HUES6 (cell line): ENCODE measurements at regions not wholly inside any gene's neighbourhood (a gene's known extent, or its start where the extent isn't known, plus 50 kb on each side); places are given as distances from the start of the nearest gene placed in this dataset.

Experiments
- H3K27ac ChIP-seq: 2 replicates; pipeline ENCODE4 v1.7.0; 2013; ENCODE audit warnings: low read depth, mild to moderate bottlenecking, low read length, inconsistent platforms
- H3K27me3 ChIP-seq: 2 replicates; pipeline ENCODE4 v1.6.1; 2013; ENCODE audit warnings: low read length; ENCODE audit not compliant: control insufficient read depth, insufficient read depth
- H3K36me3 ChIP-seq: 2 replicates; pipeline ENCODE4 v1.6.1; 2013; ENCODE audit warnings: low read length; ENCODE audit not compliant: control insufficient read depth, insufficient read depth
- H3K4me1 ChIP-seq: 2 replicates; pipeline ENCODE4 v1.6.1; 2013; ENCODE audit warnings: low read length; ENCODE audit not compliant: control insufficient read depth, insufficient read depth
- H3K4me3 ChIP-seq: 2 replicates; pipeline ENCODE4 v1.5.1; 2013; ENCODE audit warnings: low read depth, low read length
- H3K9ac ChIP-seq: one replicate; pipeline ENCODE4 v1.6.1; 2013; ENCODE audit warnings: mild to moderate bottlenecking, low read length
- H3K9me3 ChIP-seq: 2 replicates; pipeline ENCODE4 v1.6.1; 2013; ENCODE audit warnings: low read depth, low read length; ENCODE audit not compliant: control insufficient read depth, insufficient read depth

- Histone ChIP-seq H3K4me1 (no peaks in the 10 kb centered on the region), H3K4me3 (no peak overlapping the region), H3K27ac (no peak overlapping the region), H3K9ac (no peak overlapping the region), H3K27me3 (peaks cover 7% of the 10 kb centered on the region; the same call in 1 of the 2 replicates), H3K9me3 (peaks cover 66% of the 10 kb centered on the region), H3K36me3 (no peaks in the 10 kb centered on the region)
Measured at GRCh38 chr22:47257976-47258375, 495.5 kb downstream of the TBC1D22A start.

- Histone ChIP-seq H3K9me3 (peaks cover 63% of the 10 kb centered on the region), H3K9ac (no peak overlapping the region), H3K4me1 (no peaks in the 10 kb centered on the region), H3K27me3 (peaks cover 7% of the 10 kb centered on the region; the same call in 1 of the 2 replicates), H3K36me3 (no peaks in the 10 kb centered on the region), H3K27ac (no peak overlapping the region), H3K4me3 (no peak overlapping the region)
Measured at GRCh38 chr22:47257566-47257965, 495.1 kb downstream of the TBC1D22A start.

- Histone ChIP-seq H3K4me1 (no peaks in the 10 kb centered on the region), H3K9ac (no peak overlapping the region), H3K27ac (no peak overlapping the region), H3K27me3 (peaks cover 9% of the 10 kb centered on the region; the same call in 1 of the 2 replicates), H3K4me3 (no peak overlapping the region), H3K9me3 (peaks cover 67% of the 10 kb centered on the region), H3K36me3 (no peaks in the 10 kb centered on the region)
Measured at GRCh38 chr22:47251911-47252310, 489.5 kb downstream of the TBC1D22A start.

DNA sequence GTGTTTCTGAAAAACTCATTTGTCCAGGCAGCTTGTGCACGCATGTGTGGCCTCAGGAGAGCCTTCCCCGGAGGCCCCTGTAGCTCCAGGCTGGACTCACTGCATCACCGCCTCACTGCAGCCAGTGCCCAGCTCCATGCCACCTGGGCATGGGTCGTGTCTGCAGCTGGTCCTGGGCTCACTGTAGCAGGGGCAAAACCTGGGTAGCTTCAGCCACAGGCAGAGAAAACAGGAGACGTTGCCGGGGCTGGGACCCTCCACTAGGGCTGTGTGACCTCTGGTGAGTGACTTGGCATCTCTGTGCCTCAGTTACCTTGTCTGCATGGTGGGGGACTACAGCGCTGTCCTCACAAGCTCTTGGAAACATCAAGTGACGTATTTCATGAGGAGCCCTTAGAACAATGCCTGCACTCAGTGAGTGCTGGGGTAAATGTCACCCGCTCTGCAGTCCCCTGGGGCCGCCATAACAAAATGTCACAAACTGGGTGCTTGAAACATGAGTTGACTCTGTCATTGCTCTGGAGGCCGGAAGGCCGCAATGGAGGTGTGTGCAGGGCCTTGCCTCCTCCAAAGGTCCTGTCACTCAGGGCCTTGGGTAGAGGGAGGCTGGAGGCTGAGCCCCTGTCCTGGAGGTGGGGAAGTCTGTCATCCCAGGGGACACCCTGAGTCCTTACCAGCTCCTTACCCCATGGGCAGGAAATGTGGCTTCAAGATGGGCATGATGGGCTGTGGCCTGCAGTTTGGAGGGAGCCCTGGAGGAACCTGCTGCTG, 488.7 kb downstream of the TBC1D22A start:
- H3K36me3 ChIP-seq = no peaks in the 10 kb centered on the region
- no peaks in the 10 kb centered on the region for H3K4me1 ChIP-seq
- H3K27me3 ChIP-seq = peaks cover 3% of the 10 kb centered on the region; the same call in 1 of the 2 replicates
- no peak overlapping the region for H3K4me3 ChIP-seq
- no peak overlapping the region for H3K27ac ChIP-seq
- H3K9me3 ChIP-seq = peaks cover 67% of the 10 kb centered on the region
- no peak overlapping the region for H3K9ac ChIP-seq

DNA sequence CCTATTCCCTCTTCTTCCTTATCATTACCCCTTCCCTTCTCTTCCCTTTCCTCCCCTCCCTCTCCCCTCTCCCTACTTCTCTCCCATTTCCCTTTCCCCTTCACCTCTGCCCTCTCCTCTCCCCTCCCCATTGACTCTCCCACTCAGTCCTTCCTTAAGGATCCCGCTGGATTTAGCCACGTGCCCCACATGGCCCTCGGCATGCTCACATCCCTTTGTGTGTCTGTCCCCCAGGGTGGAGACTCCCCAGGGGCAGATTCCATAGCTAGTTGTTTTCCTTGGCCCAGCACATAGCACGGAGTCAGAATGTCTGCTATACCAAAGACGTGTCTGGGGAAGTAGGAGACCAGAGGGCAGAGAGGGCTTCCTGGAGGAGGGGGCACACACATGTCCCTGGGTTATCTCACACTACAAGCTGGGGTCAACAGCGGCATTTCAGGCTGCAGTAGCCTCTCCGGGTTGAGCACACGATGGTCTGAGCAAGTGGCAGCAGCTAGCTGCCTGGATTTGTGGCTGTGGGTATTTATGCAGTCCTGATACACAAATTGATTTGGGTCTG, 487.0 kb downstream of the TBC1D22A start:
- peaks cover 3% of the 10 kb centered on the region; the same call in 1 of the 2 replicates for H3K27me3 ChIP-seq
- H3K27ac ChIP-seq = no peak overlapping the region

DNA sequence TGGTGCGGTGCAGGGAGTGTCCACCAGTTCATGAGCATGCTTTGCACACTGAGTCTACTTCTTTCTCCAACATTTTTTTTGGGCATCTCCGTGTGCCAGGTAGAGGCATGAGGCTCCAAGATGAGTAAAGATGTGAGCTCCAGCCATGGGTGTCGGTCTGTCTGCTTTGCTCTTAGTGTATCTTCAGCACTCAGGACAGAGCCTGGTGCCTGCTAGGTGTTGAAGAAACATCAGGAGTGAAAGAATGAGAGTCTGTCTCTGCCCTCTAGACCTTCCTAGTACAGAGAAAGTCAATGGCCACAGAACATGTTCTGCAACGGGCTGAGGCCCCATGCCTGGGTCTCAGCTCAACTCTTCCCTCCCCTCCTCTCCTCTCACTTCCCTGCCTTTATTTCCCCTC, 486.5 kb downstream of the TBC1D22A start:
- H3K27me3 ChIP-seq = peaks cover 3% of the 10 kb centered on the region; the same call in 1 of the 2 replicates
- no peaks in the 10 kb centered on the region for H3K36me3 ChIP-seq
- H3K27ac ChIP-seq = no peak overlapping the region
- H3K9me3 ChIP-seq = peaks cover 87% of the 10 kb centered on the region
- no peak overlapping the region for H3K4me3 ChIP-seq
- no peak overlapping the region for H3K9ac ChIP-seq
- no peaks in the 10 kb centered on the region for H3K4me1 ChIP-seq

More for the DNA sequence above, 487.0 kb downstream of the TBC1D22A start:
- Histone ChIP-seq H3K4me3 (no peak overlapping the region), H3K9ac (no peak overlapping the region), H3K36me3 (no peaks in the 10 kb centered on the region), H3K9me3 (peaks cover 84% of the 10 kb centered on the region), H3K4me1 (no peaks in the 10 kb centered on the region)

DNA sequence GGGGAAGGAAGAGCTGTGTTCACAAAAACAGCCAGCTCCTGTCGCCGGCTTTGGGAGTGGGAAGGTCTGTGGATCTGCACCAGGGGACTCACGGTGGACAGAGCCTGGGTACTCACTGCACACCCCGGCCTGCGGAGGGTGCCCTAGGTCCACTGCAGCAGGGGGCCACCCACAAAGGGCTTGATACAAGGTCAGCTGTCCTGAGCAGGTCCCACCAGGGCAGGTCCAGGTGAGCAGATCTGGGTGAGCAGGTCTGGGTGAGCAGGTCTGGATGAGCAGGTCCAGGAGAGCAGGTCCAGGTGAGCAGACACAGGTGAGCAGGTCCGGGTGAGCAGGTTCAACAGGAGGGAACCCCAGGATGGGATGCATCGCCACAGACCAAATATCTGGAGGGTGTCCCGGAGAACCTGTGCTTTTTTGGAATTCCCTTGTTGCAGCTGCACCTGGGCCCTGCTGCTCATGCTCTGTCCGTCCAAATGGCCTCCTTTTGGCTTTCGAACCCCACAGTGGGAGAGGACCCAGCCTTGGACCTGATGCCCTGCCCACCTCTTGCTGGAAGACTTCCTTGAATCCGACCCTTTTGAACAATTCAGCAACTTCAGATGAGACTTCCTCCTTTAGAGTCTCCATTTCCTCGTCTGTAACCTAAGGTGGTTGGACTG, 485.3 kb downstream of the TBC1D22A start:
- Histone ChIP-seq H3K4me1 (no peaks in the 10 kb centered on the region), H3K4me3 (no peak overlapping the region), H3K27ac (no peak overlapping the region), H3K9me3 (peaks cover 81% of the 10 kb centered on the region; the same call in 1 of the 2 replicates), H3K9ac (no peak overlapping the region), H3K27me3 (peaks cover 3% of the 10 kb centered on the region; the same call in 1 of the 2 replicates), H3K36me3 (no peaks in the 10 kb centered on the region)

DNA sequence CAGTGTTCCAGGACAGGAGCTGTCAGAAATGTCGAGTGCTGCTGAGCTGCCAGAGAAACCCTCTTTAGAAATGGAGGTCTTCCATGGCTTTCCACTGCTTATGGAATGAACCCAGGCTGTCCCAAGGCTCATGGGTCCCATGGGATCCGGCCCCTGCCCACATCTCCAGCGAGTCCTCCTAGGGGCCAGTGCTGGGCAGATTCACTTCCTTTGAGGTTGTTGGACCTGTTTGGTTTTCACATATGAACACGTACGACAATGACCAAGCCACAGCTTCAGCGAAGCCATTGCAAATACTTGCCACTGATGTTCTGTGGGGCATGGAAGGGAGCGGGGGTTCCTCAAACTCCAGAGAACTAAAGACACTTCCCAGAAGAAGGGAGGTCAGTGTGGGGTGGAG, 483.3 kb downstream of the TBC1D22A start:
- Histone ChIP-seq H3K27ac (no peak overlapping the region), H3K4me3 (no peak overlapping the region), H3K9ac (no peak overlapping the region), H3K36me3 (no peaks in the 10 kb centered on the region), H3K4me1 (no peaks in the 10 kb centered on the region), H3K27me3 (peaks cover 3% of the 10 kb centered on the region; the same call in 1 of the 2 replicates), H3K9me3 (peaks cover 66% of the 10 kb centered on the region)

- Histone ChIP-seq H3K9me3 (peaks cover 62% of the 10 kb centered on the region), H3K27me3 (peaks cover 3% of the 10 kb centered on the region; the same call in 1 of the 2 replicates)
Measured at GRCh38 chr22:47245286-47245685, 482.8 kb downstream of the TBC1D22A start.

DNA sequence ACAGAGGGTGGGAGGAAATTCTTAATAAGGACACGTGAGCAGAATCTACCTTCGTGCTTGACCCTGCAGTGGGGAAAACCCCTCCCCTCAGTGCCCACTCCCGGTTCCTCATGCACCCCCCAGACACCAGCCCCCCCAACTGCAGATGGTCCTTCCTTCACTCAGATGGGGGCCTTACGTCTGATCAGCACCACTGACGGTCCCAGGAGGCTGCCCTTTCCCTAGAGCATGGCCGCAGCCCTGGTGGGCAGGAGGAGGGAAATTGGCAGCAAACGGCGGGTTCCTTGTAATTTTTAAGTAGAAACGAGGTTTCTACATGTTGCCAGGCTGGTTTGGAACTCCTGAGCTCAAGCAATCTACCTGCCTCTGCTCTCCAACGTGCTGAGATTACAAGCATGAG, 477.7 kb downstream of the TBC1D22A start:
- H3K9me3 ChIP-seq = peaks cover 64% of the 10 kb centered on the region

More at GRCh38 chr22:47245286-47245685, 482.8 kb downstream of the TBC1D22A start:
- Histone ChIP-seq H3K9ac (no peak overlapping the region), H3K27ac (no peak overlapping the region), H3K4me3 (no peak overlapping the region), H3K4me1 (no peaks in the 10 kb centered on the region), H3K36me3 (no peaks in the 10 kb centered on the region)

GRCh38 chr22:47239474-47239860, 477.0 kb downstream of the TBC1D22A start:
- Histone ChIP-seq H3K9ac (no peak overlapping the region), H3K9me3 (peaks cover 63% of the 10 kb centered on the region), H3K27me3 (peaks cover 2% of the 10 kb centered on the region; the same call in 1 of the 2 replicates), H3K27ac (no peak overlapping the region), H3K36me3 (no peaks in the 10 kb centered on the region), H3K4me3 (no peak overlapping the region), H3K4me1 (no peaks in the 10 kb centered on the region)

More for the DNA sequence above, 477.7 kb downstream of the TBC1D22A start:
- no peak overlapping the region for H3K27ac ChIP-seq
- no peak overlapping the region for H3K4me3 ChIP-seq
- no peaks in the 10 kb centered on the region for H3K36me3 ChIP-seq
- H3K4me1 ChIP-seq = no peaks in the 10 kb centered on the region
- no peak overlapping the region for H3K9ac ChIP-seq
- H3K27me3 ChIP-seq = peaks cover 2% of the 10 kb centered on the region; the same call in 1 of the 2 replicates
